ENCODE measurements at regions not wholly inside any gene's neighbourhood (a gene's known extent, or its start where the extent isn't known, plus 50 kb on each side); places are given as distances from the start of the nearest gene placed in this dataset.

- ChIA-PET CTCF (no interaction called here), POLR2A (no interaction called here)
- H3K36me3 ChIP-seq (ENCODE audit: control insufficient read depth in 2 of 2, extremely low read depth in 1 of 2, insufficient read depth in 2 of 2, low read length in 2 of 2): no peaks in the 10 kb centered on the region
- H3K27ac ChIP-seq (ENCODE audit: insufficient read depth, low read depth, low read length): no peak overlapping the region
- intact Hi-C loops (cut with micrococcal nuclease): no loop called here
- no peaks in the 10 kb centered on the region for H4K20me1 ChIP-seq (replicated peaks; ENCODE audit: control insufficient read depth, extremely low read depth, insufficient read depth, low read length)
- H3K4me3 ChIP-seq (replicated peaks in 1 of 3; ENCODE audit: insufficient read depth in 1 of 3, low read depth in 1 of 3, low read length in 3 of 3): no peak overlapping the region
- no peak overlapping the region for H3K9ac ChIP-seq (replicated peaks; ENCODE audit: extremely low read depth, insufficient read depth, low read length)
- DNase-seq (ENCODE audit: low read depth, low spot score): no peak
- H3K4me2 ChIP-seq (ENCODE audit: insufficient read depth, low read length): no peak overlapping the region
- no peaks in the 10 kb centered on the region for H3K9me1 ChIP-seq (replicated peaks; ENCODE audit: control insufficient read depth, extremely low read depth, insufficient read depth, low read length)
- dilution Hi-C loops (cut with MboI; ENCODE audit: extremely low pct_ligation_motif_present, low sequenced_read_pairs): no loop called here
- no peak overlapping the region for H2AFZ ChIP-seq (ENCODE audit: low read depth, low read length)
- H3K9me3 ChIP-seq (replicated peaks; ENCODE audit: control insufficient read depth, insufficient read depth, low read length): no peaks in the 10 kb centered on the region
- FAIRE-seq: no peak
- peaks cover 0 to 5% of the 10 kb centered on the region in 2 experiments for H3K27me3 ChIP-seq (ENCODE audit: control insufficient read depth in 2 of 2, insufficient read depth in 2 of 2, low read length in 2 of 2)
- BruUV-seq (replicated peaks): no TSS peak
- H3K4me1 ChIP-seq (ENCODE audit: control insufficient read depth, extremely low read depth, insufficient read depth, low read length): no peaks in the 10 kb centered on the region
- TF ChIP-seq, protein P1, sequence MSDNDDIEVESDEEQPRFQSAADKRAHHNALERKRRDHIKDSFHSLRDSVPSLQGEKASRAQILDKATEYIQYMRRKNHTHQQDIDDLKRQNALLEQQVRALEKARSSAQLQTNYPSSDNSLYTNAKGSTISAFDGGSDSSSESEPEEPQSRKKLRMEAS (IDR thresholded peaks at IDR 0.05; ENCODE audit: insufficient read depth, insufficient read length): no peak
- TF ChIP-seq JUN (IDR thresholded peaks at IDR 0.05; ENCODE audit: borderline replicate concordance, insufficient read depth, insufficient read length, low read depth) (no peak), EZH2 (IDR thresholded peaks at IDR 0.05; ENCODE audit: borderline replicate concordance, low read depth, low read length, severe bottlenecking) (no peak), MYC (IDR thresholded peaks at IDR 0.05; ENCODE audit: low read depth, low read length) (no peak), FOS (IDR thresholded peaks at IDR 0.05; ENCODE audit: borderline replicate concordance, insufficient read depth, low read length) (no peak), CTCF (IDR thresholded peaks at IDR 0.05; ENCODE audit: extremely low read depth in 1 of 2, insufficient read depth in 1 of 2, low read depth in 1 of 2, low read length in 2 of 2) (no peak), POLR2A (IDR thresholded peaks at IDR 0.05; ENCODE audit: low read depth, low read length) (no peak), POLR2AphosphoS5 (IDR thresholded peaks at IDR 0.05; ENCODE audit: insufficient read depth, low read depth, low read length) (no peak), GATA2 (IDR thresholded peaks at IDR 0.05; ENCODE audit: insufficient read depth, insufficient read length, low read depth, low read length) (no peak)
- H3K79me2 ChIP-seq (ENCODE audit: control insufficient read depth, insufficient read depth, low read length): no peaks in the 10 kb centered on the region
Observed at GRCh38 chr10:6343305-6344010, 140.7 kb downstream of the PFKFB3 start.

Data from endothelial cell of umbilical vein (primary cell).